Smooth muscle cell (in vitro differentiated cells): ENCODE measurements at regions not wholly inside any gene's neighbourhood (a gene's known extent, or its start where the extent isn't known, plus 50 kb on each side); places are given as distances from the start of the nearest gene placed in this dataset.
A peak's percentile ranks its signal among the peaks of the same experiment; 100 is the strongest.

ENCODE experiments used
- DNase-seq: peaks from one replicate; lab custom pipeline; 2025; ENCODE audit not compliant: unreplicated experiment; lab: John Stamatoyannopoulos, UW
- H2AFZ ChIP-seq: fragments of 200-600 bp; sonication (generic); 2 replicates; pipeline ENCODE4 v1.6.0; 2016; ENCODE audit warnings: antibody characterized with exemption, low read depth, mild to moderate bottlenecking
- H3F3A ChIP-seq: fragments of 200-600 bp; sonication (generic); 2 replicates; pipeline ENCODE4 v1.6.0; 2017; ENCODE audit warnings: antibody characterized with exemption, low read depth
- H3K27ac ChIP-seq: fragments of 200-600 bp; sonication (generic); 2 replicates; pipeline ENCODE4 v1.5.1; 2016; ENCODE audit warnings: low read depth, mild to moderate bottlenecking
- H3K27me3 ChIP-seq: fragments of 200-600 bp; sonication (generic); 2 replicates; pipeline ENCODE4 v1.6.1; 2016; ENCODE audit warnings: low read depth, mild to moderate bottlenecking
- H3K36me3 ChIP-seq: fragments of 200-600 bp; sonication (generic); 2 replicates; pipeline ENCODE4 v1.5.1; 2016; ENCODE audit warnings: low read depth
- H3K4me1 ChIP-seq: fragments of 200-600 bp; sonication (generic); 2 replicates; pipeline ENCODE4 v1.5.1; 2016; ENCODE audit warnings: low read depth
- H3K4me2 ChIP-seq: fragments of 200-600 bp; sonication (generic); 2 replicates; pipeline ENCODE4 v1.6.0; 2016; ENCODE audit warnings: mild to moderate bottlenecking
- H3K4me3 ChIP-seq: fragments of 200-600 bp; sonication (generic); 2 replicates; pipeline ENCODE4 v1.5.1; 2016; ENCODE audit warnings: mild to moderate bottlenecking
- H3K79me2 ChIP-seq: fragments of 200-600 bp; sonication (generic); 2 replicates; pipeline ENCODE4 v1.6.0; 2016; ENCODE audit warnings: low read depth, mild to moderate bottlenecking
- H3K9ac ChIP-seq: fragments of 200-600 bp; sonication (generic); 2 replicates; pipeline ENCODE4 v1.6.0; 2016; ENCODE audit warnings: low read depth
- H3K9me3 ChIP-seq: fragments of 200-600 bp; sonication (generic); replicated peaks from 2 replicates; pipeline ENCODE4 v1.5.1; 2016; ENCODE audit warnings: low read depth
- H4K20me1 ChIP-seq: fragments of 200-600 bp; sonication (generic); 2 replicates; pipeline ENCODE4 v1.6.0; 2016; ENCODE audit warnings: low read depth
- CTCF ChIP-seq: fragments of 200-600 bp; sonication (generic); IDR thresholded peaks from 2 replicates; pipeline ENCODE4 v1.5.1; 2017; ENCODE audit warnings: borderline replicate concordance, mild to moderate bottlenecking, antibody characterized with exemption; ENCODE audit not compliant: insufficient read depth, poor library complexity, severe bottlenecking
- WGBS: methylation state at CpG from one replicate; pipeline ENCODE4 v1.1.7; 2016; ENCODE audit warnings: low lambda C conversion rate; 5-methylcytosine and 5-hydroxymethylcytosine counted together

- H3K4me3 ChIP-seq, result no peak overlapping the region
- H3K4me2 ChIP-seq, result no peak overlapping the region
- no peaks in the 10 kb centered on the region for H3K27me3 ChIP-seq
- H3K9me3 ChIP-seq, result no peaks in the 10 kb centered on the region
- H3K79me2 ChIP-seq, result no peaks in the 10 kb centered on the region
- H3K4me1 ChIP-seq, result peaks cover 5% of the 10 kb centered on the region
- H3K27ac ChIP-seq, result no peak overlapping the region
- no peak for DNase-seq
- H3K9ac ChIP-seq, result no peak overlapping the region
- H3F3A ChIP-seq, result peaks cover 10% of the 10 kb centered on the region
- 92% methylated on average over 5 of the region's 5 CpGs for WGBS
- H2AFZ ChIP-seq, result no peak overlapping the region
- H3K36me3 ChIP-seq, result no peaks in the 10 kb centered on the region
- H4K20me1 ChIP-seq, result no peaks in the 10 kb centered on the region
- TF ChIP-seq CTCF, result no peak
These were observed 268.8 kb upstream of the ZMIZ1 start for GRCh38 chr10:78800006-78800405.

GRCh38 chr10:78800535-78801320 is 268.0 kb upstream of the ZMIZ1 start:
- no peak overlapping the region for H3K9ac ChIP-seq
- TF ChIP-seq CTCF, result no peak
- 95% methylated on average over 10 of the region's 10 CpGs for WGBS
- no peak overlapping the region for H3K27ac ChIP-seq
- no peak overlapping the region for H3K4me3 ChIP-seq
- no peak overlapping the region for H2AFZ ChIP-seq
- H3K27me3 ChIP-seq, result no peaks in the 10 kb centered on the region
- H3K4me1 ChIP-seq, result peaks cover 9% of the 10 kb centered on the region
- no peaks in the 10 kb centered on the region for H4K20me1 ChIP-seq
- no peak overlapping the region for H3K4me2 ChIP-seq
- peaks cover 10% of the 10 kb centered on the region for H3F3A ChIP-seq
- H3K36me3 ChIP-seq, result no peaks in the 10 kb centered on the region
- no peaks in the 10 kb centered on the region for H3K9me3 ChIP-seq
- no peak for DNase-seq
- no peaks in the 10 kb centered on the region for H3K79me2 ChIP-seq

GRCh38 chr10:78802431-78802830 is 266.3 kb upstream of the ZMIZ1 start:
- Histone ChIP-seq H2AFZ (no peak overlapping the region), H3K36me3 (no peaks in the 10 kb centered on the region), H3F3A (peaks cover 16% of the 10 kb centered on the region), H3K9ac (no peak overlapping the region), H3K4me2 (peak overlapping the region; percentile 11), H3K27ac (peak overlapping the region; percentile 1), H3K9me3 (no peaks in the 10 kb centered on the region), H4K20me1 (no peaks in the 10 kb centered on the region), H3K27me3 (no peaks in the 10 kb centered on the region), H3K4me1 (peaks cover 13% of the 10 kb centered on the region), H3K4me3 (no peak overlapping the region), H3K79me2 (no peaks in the 10 kb centered on the region)
- no peak for TF ChIP-seq CTCF
- no peak for DNase-seq
- WGBS, result 60% methylated on average over 4 of the region's 4 CpGs

- H3F3A ChIP-seq, result peaks cover 18% of the 10 kb centered on the region
- 35% methylated on average over 11 of the region's 11 CpGs for WGBS
- H3K27me3 ChIP-seq, result no peaks in the 10 kb centered on the region
- H3K9ac ChIP-seq, result no peak overlapping the region
- no peak for TF ChIP-seq CTCF
- H4K20me1 ChIP-seq, result no peaks in the 10 kb centered on the region
- no peak for DNase-seq
- no peaks in the 10 kb centered on the region for H3K36me3 ChIP-seq
- no peaks in the 10 kb centered on the region for H3K9me3 ChIP-seq
- peak overlapping the region; percentile 1 for H3K27ac ChIP-seq
- H3K79me2 ChIP-seq, result no peaks in the 10 kb centered on the region
- peak overlapping the region; percentile 11 for H3K4me2 ChIP-seq
- H2AFZ ChIP-seq, result no peak overlapping the region
- H3K4me1 ChIP-seq, result peaks cover 13% of the 10 kb centered on the region
- no peak overlapping the region for H3K4me3 ChIP-seq
These were observed 265.9 kb upstream of the ZMIZ1 start for GRCh38 chr10:78802866-78803265.
